SK-N-MC (cell line): ENCODE measurements at regions not wholly inside any gene's neighbourhood (a gene's known extent, or its start where the extent isn't known, plus 50 kb on each side); places are given as distances from the start of the nearest gene placed in this dataset.

Source experiments
- EZH2 ChIP-seq: fragments of 200-600 bp; sonication (generic); IDR thresholded peaks from one replicate; pipeline ENCODE4 v1.6.1; 2017; ENCODE audit warnings: antibody characterized with exemption
- POLR2AphosphoS5 ChIP-seq: IDR thresholded peaks from 2 replicates; pipeline ENCODE4 v1.6.1; 2012; ENCODE audit warnings: mild to moderate bottlenecking, low read depth, low read length, borderline replicate concordance

DNA sequence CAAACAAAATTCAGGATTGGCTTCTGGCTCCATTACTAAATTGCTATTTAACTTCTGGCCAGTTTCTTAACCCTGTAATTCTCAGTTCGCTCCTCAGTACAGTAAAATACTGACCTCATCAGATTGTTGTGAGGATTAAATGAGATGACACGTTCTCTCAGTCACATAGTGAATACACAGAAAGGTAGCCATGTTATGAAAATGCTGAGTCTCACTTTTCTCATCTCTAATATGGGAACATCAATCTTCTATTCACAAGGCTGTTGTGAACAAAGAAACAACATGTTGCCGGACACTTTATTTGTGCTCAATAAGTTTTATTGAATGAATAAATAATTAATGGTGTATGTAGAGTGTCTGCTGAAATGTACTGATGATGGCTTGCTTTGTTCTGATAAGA is 924.5 kb upstream of the GOT2 start:
- TF ChIP-seq POLR2AphosphoS5 (no peak), EZH2 (no peak)
